GM21576 (cell line): ENCODE measurements at regions not wholly inside any gene's neighbourhood (a gene's known extent, or its start where the extent isn't known, plus 50 kb on each side); places are given as distances from the start of the nearest gene placed in this dataset.

Experiments used
- ATAC-seq: cut with Tn5 transposase; IDR thresholded peaks from one replicate; pipeline ENCODE4 v1.9.1; 2021; ENCODE audit warnings: mild to moderate bottlenecking, moderate library complexity; ENCODE audit not compliant: unreplicated experiment

DNA sequence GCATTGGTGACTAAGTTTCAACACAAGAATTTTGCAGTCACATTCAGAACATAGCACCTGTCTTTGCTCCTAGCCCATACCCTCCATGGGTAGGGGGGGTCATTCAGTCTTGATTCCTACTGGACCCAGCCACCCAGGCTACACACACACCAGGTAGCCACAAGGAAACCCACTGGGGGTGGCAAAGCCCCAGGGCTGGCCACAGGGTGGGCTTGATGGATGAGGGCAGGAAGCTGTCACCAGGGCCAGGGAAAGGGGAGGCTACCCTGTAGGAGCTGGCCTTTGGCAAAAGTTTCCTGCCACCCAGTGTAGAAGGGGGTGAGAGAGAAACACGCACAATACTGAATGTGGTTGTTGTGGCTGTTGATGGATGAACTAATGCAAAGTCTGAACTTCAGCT is 74.5 kb upstream of the NKX1-1 start:
- no peak for ATAC-seq

GRCh38 chr4:1479454-1479853 is 73.2 kb upstream of the NKX1-1 start:
- ATAC-seq = no peak

DNA sequence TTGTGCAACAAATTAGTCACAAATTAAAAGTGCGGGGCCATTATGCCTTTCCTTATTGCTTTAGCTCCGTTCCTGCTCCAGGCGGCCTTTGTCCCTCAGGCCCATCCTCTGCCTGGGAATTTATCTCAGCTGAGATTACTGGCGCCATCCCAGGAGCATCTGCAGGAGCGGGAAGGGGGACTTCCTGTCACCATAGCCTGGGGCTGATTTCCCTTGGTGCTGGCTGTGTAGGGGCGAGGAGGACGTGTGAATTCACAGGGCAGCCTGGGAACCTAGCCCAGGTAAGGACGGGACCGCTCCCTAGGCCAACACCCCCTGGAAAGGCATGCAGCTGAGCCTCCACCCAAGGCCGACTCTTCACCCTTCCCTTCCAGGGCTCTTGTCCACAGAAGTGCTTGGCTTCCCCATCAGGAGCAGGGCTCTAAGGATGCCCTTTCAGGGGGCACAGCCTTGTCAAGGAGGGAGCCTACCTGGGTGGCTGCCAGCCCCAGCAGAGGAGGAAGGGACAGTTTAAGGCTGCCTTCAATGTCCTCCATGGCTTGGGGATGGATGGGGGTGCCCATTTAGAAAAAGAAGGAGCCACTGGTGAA is 72.6 kb upstream of the NKX1-1 start:
- ATAC-seq = no peak

GRCh38 chr4:1477045-1477840 is 71.0 kb upstream of the NKX1-1 start:
- no peak for ATAC-seq

DNA sequence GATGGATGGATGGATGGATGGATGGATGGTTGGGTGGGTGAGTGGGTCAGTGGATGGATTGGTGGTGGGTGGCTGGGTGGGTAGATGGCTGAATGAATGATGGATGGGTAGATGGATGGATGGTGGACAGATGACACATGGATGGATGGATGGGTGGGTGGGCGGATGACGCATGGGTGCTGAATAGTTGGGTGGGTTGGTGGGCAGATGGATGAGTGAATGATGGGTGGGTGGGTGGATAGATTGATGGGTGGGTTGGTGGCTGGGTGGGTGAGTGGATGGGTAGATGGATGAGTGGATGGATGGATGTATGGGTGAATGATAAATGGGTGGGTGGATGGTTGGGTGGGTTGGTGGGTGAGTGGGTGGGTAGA is 69.9 kb upstream of the NKX1-1 start:
- no peak for ATAC-seq

DNA sequence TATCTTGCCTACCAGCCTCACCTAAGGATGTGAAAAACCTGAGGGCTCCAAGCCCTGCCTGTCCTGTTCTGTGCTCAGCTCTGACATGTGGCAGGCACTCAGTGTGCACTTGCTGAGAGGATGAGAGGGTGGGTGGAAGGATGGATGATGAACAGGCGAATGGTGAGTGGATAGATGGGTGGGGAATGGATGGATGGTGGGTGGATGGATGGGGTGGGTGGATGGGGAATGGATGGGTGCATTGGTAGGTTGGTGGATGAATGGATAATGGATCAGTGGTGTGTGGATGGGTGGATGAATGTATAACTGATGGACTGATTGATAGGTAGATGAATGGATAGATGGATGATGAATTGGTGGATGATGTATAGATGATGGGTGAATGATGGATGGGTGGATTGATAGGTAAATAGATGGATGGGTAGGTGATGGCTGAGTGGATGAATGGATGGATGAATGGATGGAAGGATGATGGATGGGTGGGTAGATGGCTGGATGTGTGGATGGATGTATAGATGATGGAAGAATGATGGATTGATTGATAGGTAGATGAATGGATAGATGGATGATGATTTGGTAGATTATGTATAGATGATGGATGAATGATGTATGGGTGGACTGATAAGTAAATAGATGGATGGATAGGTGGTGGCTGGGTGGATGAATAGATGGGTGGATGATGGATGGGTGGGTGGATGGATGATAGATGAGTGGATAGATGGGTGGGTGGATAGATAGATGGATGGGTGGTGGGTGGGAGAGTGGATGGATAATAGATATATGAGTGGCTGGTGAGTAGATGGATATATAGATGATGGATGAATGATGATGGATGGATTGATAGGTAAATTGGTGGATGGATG is 69.3 kb upstream of the NKX1-1 start:
- no peak for ATAC-seq

DNA sequence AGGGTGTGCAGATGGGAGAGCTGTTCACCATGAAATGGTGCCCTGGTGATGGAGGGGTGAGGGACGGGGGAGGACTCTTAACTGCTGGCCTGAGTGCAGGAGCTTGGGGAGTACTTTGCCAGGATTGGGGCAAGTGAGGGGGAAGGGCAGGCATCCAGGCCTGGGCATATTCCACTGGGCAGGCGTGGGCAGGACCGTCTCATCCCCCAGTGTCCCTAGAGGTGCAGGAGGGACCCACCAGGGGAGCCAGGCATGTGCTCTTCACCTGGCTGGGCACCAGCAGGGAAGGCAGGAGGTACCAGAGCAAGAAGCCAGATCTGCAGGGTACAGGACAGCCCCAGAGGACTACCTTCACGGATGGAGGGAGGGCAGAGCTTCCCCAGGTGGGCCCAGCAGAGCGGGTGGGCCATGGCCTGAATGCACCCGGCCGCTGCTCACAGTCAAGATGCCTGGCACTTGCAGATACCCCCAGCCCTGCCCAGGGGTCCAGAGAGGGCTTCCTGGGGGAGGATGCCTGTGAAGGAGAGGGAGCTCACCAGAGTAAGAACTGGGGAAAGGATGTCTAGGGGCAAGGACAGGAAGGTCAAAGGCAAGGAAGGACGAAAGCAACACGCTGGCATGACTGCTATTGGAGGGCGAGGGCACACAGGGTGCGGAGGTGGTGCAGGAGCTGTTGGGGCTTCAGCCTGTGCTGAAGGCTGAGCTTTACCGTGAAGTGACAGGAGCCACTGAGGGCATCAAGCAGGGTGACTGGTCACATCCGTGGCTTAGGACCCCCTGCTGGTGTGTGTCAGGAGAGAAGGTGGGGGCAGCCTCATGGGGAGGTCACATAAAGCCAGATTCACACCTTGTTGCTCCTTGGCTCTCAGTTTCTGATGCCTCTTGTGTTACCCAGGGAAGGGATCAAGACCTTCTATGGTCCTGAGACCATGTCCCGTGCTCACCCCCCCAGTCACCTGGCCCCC is 68.2 kb upstream of the NKX1-1 start:
- ATAC-seq = no peak

DNA sequence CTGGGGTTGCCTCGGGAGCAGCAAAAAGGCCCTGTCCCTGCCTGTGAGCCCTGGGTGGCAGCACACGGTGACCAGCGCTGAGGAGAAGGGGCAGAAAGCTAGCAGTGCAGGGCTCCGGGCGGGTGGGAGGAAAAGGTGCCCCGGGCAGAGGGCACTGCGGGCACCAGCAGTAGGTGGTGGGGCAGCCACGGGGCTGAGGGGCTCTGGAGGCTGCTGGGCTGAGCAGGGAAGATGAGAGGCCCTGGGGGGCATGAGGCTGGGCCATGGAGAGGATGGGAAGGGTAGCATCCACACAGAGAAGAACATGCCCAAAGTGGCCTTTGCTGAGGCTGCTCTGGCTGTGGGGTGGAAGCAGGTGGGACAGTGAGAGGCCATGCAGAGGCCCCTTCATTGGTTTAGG is 67.5 kb upstream of the NKX1-1 start:
- no peak for ATAC-seq

DNA sequence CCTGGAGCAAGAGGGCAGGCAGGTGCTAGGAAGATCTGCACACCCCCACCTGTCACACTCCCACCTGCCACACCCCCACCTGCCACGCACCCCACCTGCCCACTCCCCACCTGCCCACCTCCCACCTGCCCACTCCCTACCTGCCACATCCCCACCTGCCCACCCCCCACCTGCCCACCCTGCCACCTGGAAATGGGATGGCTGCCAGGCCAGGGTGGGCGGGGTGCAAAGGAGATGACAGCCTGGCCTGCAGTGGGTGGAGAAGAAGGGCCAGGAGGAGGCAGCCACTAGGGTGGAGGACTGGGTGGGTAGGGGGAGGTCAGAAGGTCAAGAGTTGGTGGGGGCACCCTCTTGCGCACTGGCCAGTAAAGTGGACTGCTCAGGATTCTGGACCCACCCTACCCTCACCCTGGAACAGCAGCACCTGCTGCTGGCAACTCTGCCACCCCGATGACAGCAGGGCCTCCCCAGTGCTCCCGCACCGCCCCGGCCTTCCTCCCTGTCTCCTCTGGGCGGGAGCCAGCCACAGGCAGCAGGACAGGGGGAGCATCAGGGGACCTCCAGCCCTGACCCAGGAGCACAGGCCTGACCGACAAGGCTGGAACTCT is 66.8 kb upstream of the NKX1-1 start:
- no peak for ATAC-seq

DNA sequence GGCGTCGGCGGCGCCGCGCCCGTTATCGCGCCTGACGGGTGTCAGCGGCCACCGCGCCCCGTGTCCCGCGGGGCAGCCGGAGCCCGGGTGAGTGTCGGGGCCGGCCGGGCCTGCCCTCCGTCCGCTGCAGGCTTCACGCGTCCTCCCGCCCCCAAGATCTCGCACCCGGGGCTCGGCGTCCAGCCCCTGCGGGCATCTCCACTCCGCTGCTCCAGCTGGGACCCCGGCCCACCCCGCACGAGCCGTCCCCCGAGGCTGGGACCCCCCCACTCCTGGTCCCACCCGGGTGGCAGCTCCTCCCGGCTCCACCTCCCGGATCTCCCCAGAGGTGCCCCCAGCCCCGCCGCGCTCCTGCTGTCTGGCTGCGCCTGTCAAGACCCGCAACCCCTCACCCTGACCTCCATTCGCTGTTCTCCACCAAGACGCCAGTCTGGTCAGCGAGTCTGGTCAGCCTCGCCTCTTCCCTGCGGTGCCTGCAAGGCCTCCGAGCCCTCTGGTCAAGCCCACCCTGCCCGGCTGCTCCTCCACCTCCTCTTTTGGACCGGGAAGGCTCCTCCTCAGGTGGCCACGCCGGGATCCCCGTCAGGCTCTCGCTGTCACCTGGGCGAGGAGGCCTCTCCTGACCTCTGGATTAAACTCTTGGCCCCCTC is 66.0 kb upstream of the NKX1-1 start:
- no peak for ATAC-seq

DNA sequence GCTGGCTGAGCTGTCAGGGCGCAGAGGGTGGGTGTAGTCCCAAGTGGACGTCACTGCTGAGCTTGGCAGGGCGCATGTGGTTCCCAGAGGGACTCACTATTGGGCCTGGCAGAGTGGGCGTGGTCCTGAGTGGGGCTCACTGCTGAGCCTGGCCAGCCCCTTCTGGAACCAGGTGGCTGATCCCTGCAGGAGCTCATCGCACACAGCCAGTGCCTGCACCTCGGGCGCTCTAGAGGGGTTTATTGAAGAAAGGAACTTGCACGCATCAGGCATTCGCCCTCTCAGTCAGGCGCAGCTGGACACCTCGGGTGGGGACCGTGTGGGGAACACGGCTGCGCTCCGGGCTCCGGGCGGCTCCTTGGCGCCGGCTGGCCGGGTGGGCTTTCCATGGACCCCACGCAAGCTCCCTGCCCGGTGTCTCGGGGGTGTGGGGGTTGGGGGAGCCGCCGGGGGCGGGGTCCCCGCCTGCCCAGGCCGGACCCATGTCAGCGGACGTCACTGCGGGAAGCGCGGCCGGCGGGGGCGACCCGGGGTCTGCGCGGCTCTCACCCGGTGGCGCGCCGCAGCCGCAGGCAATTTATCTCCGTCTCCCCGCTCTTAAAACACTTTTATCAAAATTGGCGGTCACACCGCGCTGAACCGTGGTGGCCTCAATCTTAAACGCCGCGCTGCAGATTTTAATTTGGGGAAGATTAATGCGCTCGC is 65.4 kb upstream of the NKX1-1 start:
- no peak for ATAC-seq

- ATAC-seq = no peak
Measured at GRCh38 chr4:1470816-1471442, 64.7 kb upstream of the NKX1-1 start.

DNA sequence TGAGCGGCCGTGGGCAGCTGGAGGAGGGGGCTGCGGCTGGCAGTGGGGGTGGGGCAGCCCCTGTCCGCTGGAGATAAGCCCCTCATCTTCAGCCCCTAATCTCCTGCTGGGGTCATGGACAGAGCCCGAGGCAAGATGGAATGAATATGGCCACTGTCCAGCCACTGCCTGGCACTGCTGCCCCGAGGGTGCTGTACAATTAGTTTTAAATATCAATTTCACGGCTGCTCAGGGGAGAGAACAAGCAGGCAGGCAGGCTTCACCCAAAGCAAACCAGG is 64.1 kb upstream of the NKX1-1 start:
- no peak for ATAC-seq

GRCh38 chr4:1469607-1470392 is 63.6 kb upstream of the NKX1-1 start:
- no peak for ATAC-seq

GRCh38 chr4:1469043-1469442 is 62.8 kb upstream of the NKX1-1 start:
- no peak for ATAC-seq

- no peak for ATAC-seq
Measured at GRCh38 chr4:1467581-1468458, 61.6 kb upstream of the NKX1-1 start.

DNA sequence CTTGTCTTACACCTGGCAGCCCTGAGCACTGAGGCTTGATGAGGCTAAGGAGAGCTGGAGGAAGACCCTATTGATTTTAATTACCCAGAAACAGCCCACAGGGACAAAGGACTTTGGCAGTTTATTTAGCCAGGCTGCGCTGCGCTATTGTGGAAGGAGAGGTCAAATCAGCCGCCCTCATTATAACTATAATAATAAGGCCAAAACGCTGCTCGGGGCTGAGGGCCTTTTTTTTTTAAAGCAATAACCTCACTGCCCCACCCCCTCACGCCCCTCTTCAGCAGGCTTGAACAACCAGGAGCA is 60.6 kb upstream of the NKX1-1 start:
- no peak for ATAC-seq
